H9 (cell line): ENCODE measurements at regions not wholly inside any gene's neighbourhood (a gene's known extent, or its start where the extent isn't known, plus 50 kb on each side); places are given as distances from the start of the nearest gene placed in this dataset.

ENCODE experiments used
- DNase-seq: peaks from one replicate; pipeline ENCODE4 v3.0.0-alpha.2; 2017
- H2AFZ ChIP-seq: one replicate; pipeline ENCODE4 v1.6.1; 2013; ENCODE audit warnings: mild to moderate bottlenecking, low read length, control low read depth, moderate library complexity
- H2AK5ac ChIP-seq: 2 replicates; pipeline ENCODE4 v1.6.1; 2013; ENCODE audit warnings: low read length, control low read depth, mixed read lengths; ENCODE audit not compliant: insufficient read length
- H2BK120ac ChIP-seq: one replicate; pipeline ENCODE4 v1.6.1; 2013; ENCODE audit warnings: low read depth, mild to moderate bottlenecking, low read length, control low read depth, inconsistent platforms; ENCODE audit not compliant: poor library complexity, severe bottlenecking
- H2BK12ac ChIP-seq: 2 replicates; pipeline ENCODE4 v1.6.1; 2013; ENCODE audit warnings: low read length, control low read depth, mixed read lengths, low read depth; ENCODE audit not compliant: insufficient read length
- H2BK15ac ChIP-seq: 2 replicates; pipeline ENCODE4 v1.6.1; 2013; ENCODE audit warnings: low read depth, low read length, control low read depth
- H2BK20ac ChIP-seq: one replicate; pipeline ENCODE4 v1.6.1; 2013; ENCODE audit warnings: low read depth, mild to moderate bottlenecking, low read length, control low read depth, inconsistent platforms; ENCODE audit not compliant: poor library complexity, severe bottlenecking
- H2BK5ac ChIP-seq: 2 replicates; pipeline ENCODE4 v1.6.1; 2013; ENCODE audit warnings: low read length, control low read depth, mixed read lengths; ENCODE audit not compliant: insufficient read length
- H3K14ac ChIP-seq: 2 replicates; pipeline ENCODE4 v1.6.1; 2013; ENCODE audit warnings: low read length, control low read depth; ENCODE audit not compliant: insufficient read depth
- H3K18ac ChIP-seq: 2 replicates; pipeline ENCODE4 v1.6.1; 2013; ENCODE audit warnings: low read depth, mild to moderate bottlenecking, mixed read lengths, low read length, control low read depth; ENCODE audit not compliant: insufficient read length
- H3K23ac ChIP-seq: 2 replicates; pipeline ENCODE4 v1.6.1; 2013; ENCODE audit warnings: low read length, control low read depth, mixed read lengths, low read depth; ENCODE audit not compliant: insufficient read length
- H3K23me2 ChIP-seq: 2 replicates; pipeline ENCODE4 v1.6.1; 2013; ENCODE audit warnings: low read depth, mild to moderate bottlenecking, mixed read lengths, low read length, control low read depth; ENCODE audit not compliant: insufficient read length, poor library complexity, severe bottlenecking
- H3K27ac ChIP-seq: 2 replicates; pipeline ENCODE4 v1.5.1; 2013; ENCODE audit warnings: low read length, control low read depth, mixed read lengths, low read depth; ENCODE audit not compliant: insufficient read length
- H3K27me3 ChIP-seq: 2 replicates; pipeline ENCODE4 v1.6.1; 2013; ENCODE audit warnings: low read length, control low read depth, inconsistent platforms; ENCODE audit not compliant: insufficient read depth
- H3K4ac ChIP-seq: 2 replicates; pipeline ENCODE4 v1.6.1; 2013; ENCODE audit warnings: low read depth, mild to moderate bottlenecking, control low read depth, inconsistent platforms, low read length, moderate library complexity
- H3K4me1 ChIP-seq: 2 replicates; pipeline ENCODE4 v1.6.1; 2013; ENCODE audit warnings: low read length, control low read depth, inconsistent platforms; ENCODE audit not compliant: insufficient read depth
- H3K4me2 ChIP-seq: 2 replicates; pipeline ENCODE4 v1.6.1; 2013; ENCODE audit warnings: low read length, control low read depth, mixed read lengths; ENCODE audit not compliant: insufficient read length, insufficient read depth
- H3K56ac ChIP-seq: 2 replicates; pipeline ENCODE4 v1.6.1; 2013; ENCODE audit warnings: low read depth, mild to moderate bottlenecking, mixed read lengths, low read length, control low read depth; ENCODE audit not compliant: insufficient read length
- H3K79me1 ChIP-seq: 2 replicates; pipeline ENCODE4 v1.6.1; 2013; ENCODE audit warnings: low read depth, mild to moderate bottlenecking, moderate library complexity, low read length, control low read depth, inconsistent platforms; ENCODE audit not compliant: insufficient read depth, poor library complexity, severe bottlenecking
- H3K79me2 ChIP-seq: 2 replicates; pipeline ENCODE4 v1.6.1; 2013; ENCODE audit warnings: low read length, control low read depth, inconsistent platforms; ENCODE audit not compliant: insufficient read depth
- H3K9ac ChIP-seq: 2 replicates; pipeline ENCODE4 v1.6.1; 2013; ENCODE audit warnings: low read length, control low read depth, mixed read lengths; ENCODE audit not compliant: insufficient read length; ENCODE audit errors: extremely low read depth
- H3K9me3 ChIP-seq: one replicate; pipeline ENCODE4 v1.6.1; 2013; ENCODE audit warnings: low read depth, low read length, inconsistent platforms; ENCODE audit not compliant: control insufficient read depth
- H3T11ph ChIP-seq: one replicate; pipeline ENCODE4 v1.6.1; 2013; ENCODE audit warnings: mild to moderate bottlenecking, low read length, control low read depth, inconsistent platforms
- H4K20me1 ChIP-seq: one replicate; pipeline ENCODE4 v1.6.1; 2013; ENCODE audit not compliant: control insufficient read depth, insufficient read length, insufficient read depth
- H4K5ac ChIP-seq: 2 replicates; pipeline ENCODE4 v1.6.1; 2013; ENCODE audit warnings: low read depth, mild to moderate bottlenecking, mixed read lengths, low read length, control low read depth; ENCODE audit not compliant: insufficient read length
- H4K8ac ChIP-seq: replicated peaks from 2 replicates; pipeline ENCODE4 v1.6.1; 2013; ENCODE audit warnings: low read length, control low read depth, mixed read lengths, low read depth; ENCODE audit not compliant: insufficient read length
- H4K91ac ChIP-seq: 2 replicates; pipeline ENCODE4 v1.6.1; 2013; ENCODE audit warnings: low read depth, mild to moderate bottlenecking, moderate library complexity, mixed read lengths, low read length, control low read depth; ENCODE audit not compliant: insufficient read length
- H3K27ac Mint-ChIP-seq, 3 experiments: 2 replicates in 2 of 3; 3 replicates in 1 of 3; pipeline ENCODE4 v1.8.0; 2020 to 2021; ENCODE audit warnings: mixed read lengths in 3 of 3, mild to moderate bottlenecking in 1 of 3, moderate library complexity in 1 of 3
- H3K27me3 Mint-ChIP-seq: 2 replicates; pipeline ENCODE4 v1.8.0; 2021; ENCODE audit warnings: low read depth, mild to moderate bottlenecking, moderate library complexity, mixed read lengths
- H3K36me3 Mint-ChIP-seq, 3 experiments: 2 replicates in 2 of 3; 3 replicates in 1 of 3; pipeline ENCODE4 v1.8.0; 2020 to 2021; ENCODE audit warnings: low read depth in 3 of 3, mixed read lengths in 3 of 3; ENCODE audit not compliant: insufficient read depth in 1 of 3
- H3K4me1 Mint-ChIP-seq, 2 experiments: 2 replicates each; pipeline ENCODE4 v1.8.0; 2020; ENCODE audit warnings: mixed read lengths in 2 of 2
- H3K4me3 Mint-ChIP-seq, 2 experiments: 2 replicates in 1 of 2; 3 replicates in 1 of 2; pipeline ENCODE4 v1.8.0; 2020 to 2021; ENCODE audit warnings: mild to moderate bottlenecking in 2 of 2, mixed read lengths in 2 of 2, moderate library complexity in 1 of 2
- H3K9me3 Mint-ChIP-seq, 2 experiments: 2 replicates in 1 of 2; 3 replicates in 1 of 2; pipeline ENCODE4 v1.8.0; 2020; ENCODE audit warnings: mild to moderate bottlenecking in 2 of 2, mixed read lengths in 2 of 2, moderate library complexity in 1 of 2
- WGBS: extraction: QIAGEN DNeasy Blood & Tissue Kit; methylation state at CpG from one replicate; pipeline ENCODE4 v1.1.7; 2013; ENCODE audit warnings: missing lambda C conversion rate, low lambda C conversion rate, mixed read lengths; ENCODE audit not compliant: insufficient read length; ENCODE audit errors: extremely low coverage; 5-methylcytosine and 5-hydroxymethylcytosine counted together
- TF ChIP-seq, protein P1 (sequence below): fragments of 200-600 bp; sonication (generic); conservative IDR thresholded peaks from 3 replicates; pipeline ENCODE4 v1.8.0; 2021; ENCODE audit warnings: antibody characterized with exemption, mild to moderate bottlenecking

DNA sequence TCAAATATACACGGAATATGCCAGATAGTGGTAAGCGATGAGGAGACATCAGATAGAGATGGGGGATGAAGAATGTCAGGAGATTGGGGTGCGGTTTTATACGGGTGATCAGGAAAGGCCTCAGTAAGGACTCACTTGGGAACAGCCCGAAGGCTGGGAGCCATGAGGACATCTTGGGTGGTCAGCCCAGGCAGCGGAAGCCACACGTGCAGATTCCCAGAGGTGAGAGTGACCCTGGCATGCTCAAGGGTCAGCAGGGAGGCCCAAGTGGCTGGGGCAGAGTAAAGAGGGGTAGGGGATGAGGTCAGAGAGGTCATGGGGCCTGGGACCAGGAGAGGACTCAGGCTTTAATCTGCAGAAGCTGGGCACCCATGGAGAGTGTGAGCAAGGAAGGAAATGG, 106.6 kb downstream of the MATN1 start:
- H3K36me3 Mint-ChIP-seq, result no peaks in the 10 kb centered on the region
- Histone ChIP-seq H2BK5ac (no peak overlapping the region), H2BK120ac (no peak overlapping the region), H3K9me3 (no peaks in the 10 kb centered on the region), H3K23me2 (no peaks in the 10 kb centered on the region), H4K5ac (no peak overlapping the region), H3K4me1 (no peaks in the 10 kb centered on the region), H2BK12ac (no peak overlapping the region), H3K4ac (no peak overlapping the region), H3K18ac (no peak overlapping the region), H3K79me1 (no peaks in the 10 kb centered on the region), H3T11ph (no peak overlapping the region), H3K4me2 (no peak overlapping the region), H2AFZ (no peak overlapping the region), H4K91ac (no peak overlapping the region), H4K20me1 (no peaks in the 10 kb centered on the region), H2AK5ac (no peak overlapping the region), H4K8ac (no peak overlapping the region), H3K23ac (no peak overlapping the region), H3K56ac (no peak overlapping the region), H3K27ac (no peak overlapping the region), H3K9ac (no peak overlapping the region), H3K14ac (no peak overlapping the region), H3K79me2 (no peaks in the 10 kb centered on the region), H2BK15ac (no peak overlapping the region), H3K27me3 (no peaks in the 10 kb centered on the region), H2BK20ac (no peak overlapping the region)
- H3K9me3 Mint-ChIP-seq, result peaks cover 0 to 3% of the 10 kb centered on the region in 2 experiments; a peak in 2 of 5 replicates
- TF ChIP-seq, protein P1, sequence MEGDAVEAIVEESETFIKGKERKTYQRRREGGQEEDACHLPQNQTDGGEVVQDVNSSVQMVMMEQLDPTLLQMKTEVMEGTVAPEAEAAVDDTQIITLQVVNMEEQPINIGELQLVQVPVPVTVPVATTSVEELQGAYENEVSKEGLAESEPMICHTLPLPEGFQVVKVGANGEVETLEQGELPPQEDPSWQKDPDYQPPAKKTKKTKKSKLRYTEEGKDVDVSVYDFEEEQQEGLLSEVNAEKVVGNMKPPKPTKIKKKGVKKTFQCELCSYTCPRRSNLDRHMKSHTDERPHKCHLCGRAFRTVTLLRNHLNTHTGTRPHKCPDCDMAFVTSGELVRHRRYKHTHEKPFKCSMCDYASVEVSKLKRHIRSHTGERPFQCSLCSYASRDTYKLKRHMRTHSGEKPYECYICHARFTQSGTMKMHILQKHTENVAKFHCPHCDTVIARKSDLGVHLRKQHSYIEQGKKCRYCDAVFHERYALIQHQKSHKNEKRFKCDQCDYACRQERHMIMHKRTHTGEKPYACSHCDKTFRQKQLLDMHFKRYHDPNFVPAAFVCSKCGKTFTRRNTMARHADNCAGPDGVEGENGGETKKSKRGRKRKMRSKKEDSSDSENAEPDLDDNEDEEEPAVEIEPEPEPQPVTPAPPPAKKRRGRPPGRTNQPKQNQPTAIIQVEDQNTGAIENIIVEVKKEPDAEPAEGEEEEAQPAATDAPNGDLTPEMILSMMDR, result no peak
- peaks cover 1% of the 10 kb centered on the region; the same call in 1 of the 2 replicates for H3K27me3 Mint-ChIP-seq
- H3K4me3 Mint-ChIP-seq, result no peak overlapping the region
- H3K27ac Mint-ChIP-seq, result no peak overlapping the region; a peak in 1 of 7 replicates
- H3K4me1 Mint-ChIP-seq, result peaks cover 0 to 3% of the 10 kb centered on the region in 2 experiments; a peak in 1 of 4 replicates
- WGBS, result no CpG with 5 or more reads among the region's 7 CpGs
- DNase-seq, result no peak
